Activated naive CD4-positive, alpha-beta T cell treated with anti-CD3 and anti-CD28 coated beads for 36 hours (primary cell): ENCODE measurements at regions not wholly inside any gene's neighbourhood (a gene's known extent, or its start where the extent isn't known, plus 50 kb on each side); places are given as distances from the start of the nearest gene placed in this dataset.
"Not testable (repeated sequence)": the region's sequence is repeated elsewhere in the genome, so short reads cannot be mapped to it uniquely, and the experiment has no call there.

Source experiments
- CTCF ChIA-PET: fragments of 350-600 bp; sonication (Branson Sonifier 250); formaldehyde crosslinking; loops from one replicate; lab custom pipeline; 2021; ENCODE audit warnings: antibody characterized with exemption; lab: Charles Lee
- DNase-seq: peaks from one replicate; pipeline ENCODE4 v3.0.0-alpha.2; 2020
- H3K27ac Mint-ChIP-seq: one replicate; pipeline ENCODE4 v1.8.0; 2021; ENCODE audit warnings: mild to moderate bottlenecking, mixed read lengths
- H3K27me3 Mint-ChIP-seq: one replicate; pipeline ENCODE4 v1.8.0; 2021; ENCODE audit warnings: low read depth, mixed read lengths
- H3K36me3 Mint-ChIP-seq: one replicate; pipeline ENCODE4 v1.8.0; 2021; ENCODE audit warnings: low read depth, mixed read lengths
- H3K4me1 Mint-ChIP-seq: one replicate; pipeline ENCODE4 v1.8.0; 2021; ENCODE audit warnings: low read depth, mixed read lengths
- H3K4me3 Mint-ChIP-seq: one replicate; pipeline ENCODE4 v1.8.0; 2021; ENCODE audit warnings: mild to moderate bottlenecking, moderate library complexity, mixed read lengths
- H3K9me3 Mint-ChIP-seq: one replicate; pipeline ENCODE4 v1.8.0; 2021; ENCODE audit warnings: mixed read lengths
- intact Hi-C: fragments of 100-400 bp; cut with micrococcal nuclease; formaldehyde crosslinking; loops from one replicate; pipeline ENCODE4 v1.15.1; 2023

- H3K27ac Mint-ChIP-seq: no peak overlapping the region
- no peaks in the 10 kb centered on the region for H3K4me1 Mint-ChIP-seq
- no peak overlapping the region for H3K4me3 Mint-ChIP-seq
- no peaks in the 10 kb centered on the region for H3K36me3 Mint-ChIP-seq
- intact Hi-C loops: no loop called here
- CTCF ChIA-PET: no interaction called here
- no peak for DNase-seq
- no peaks in the 10 kb centered on the region for H3K27me3 Mint-ChIP-seq
- peaks cover 11% of the 10 kb centered on the region for H3K9me3 Mint-ChIP-seq
These were observed 1645.1 kb downstream of the REEP3 start for GRCh38 chr10:65166272-65166671.

DNA sequence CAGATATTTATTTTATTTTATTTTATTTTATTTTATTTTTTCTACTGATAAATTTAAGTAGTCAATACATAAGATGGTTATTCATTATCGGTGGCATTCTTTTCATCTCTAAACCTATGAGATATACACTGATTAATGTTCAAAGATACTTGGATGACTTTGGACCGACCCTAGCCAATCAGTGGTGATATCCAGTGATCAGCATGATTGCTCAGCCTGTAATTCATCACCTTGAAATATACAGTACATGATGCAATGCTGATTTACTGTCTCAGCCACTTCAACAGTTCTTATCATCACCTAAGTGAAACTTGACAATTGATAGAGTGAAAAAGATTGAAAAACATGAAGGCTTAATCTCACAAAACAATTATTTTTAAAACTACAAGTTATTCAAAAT is 1651.0 kb downstream of the REEP3 start:
- no peak overlapping the region for H3K27ac Mint-ChIP-seq
- no peaks in the 10 kb centered on the region for H3K4me1 Mint-ChIP-seq
- no peak for DNase-seq
- H3K36me3 Mint-ChIP-seq: no peaks in the 10 kb centered on the region
- peaks cover 11% of the 10 kb centered on the region for H3K9me3 Mint-ChIP-seq
- CTCF ChIA-PET: no interaction called here
- intact Hi-C loops: no loop called here
- no peaks in the 10 kb centered on the region for H3K27me3 Mint-ChIP-seq
- no peak overlapping the region for H3K4me3 Mint-ChIP-seq

- Mint-ChIP-seq H3K4me1 (no peaks in the 10 kb centered on the region), H3K4me3 (no peak overlapping the region), H3K36me3 (no peaks in the 10 kb centered on the region), H3K27ac (no peak overlapping the region), H3K27me3 (no peaks in the 10 kb centered on the region), H3K9me3 (peaks cover 7% of the 10 kb centered on the region)
- no peak for DNase-seq
- intact Hi-C loops: no loop called here
- CTCF ChIA-PET: no interaction called here
These were observed 1655.8 kb downstream of the REEP3 start for GRCh38 chr10:65176994-65177393.

GRCh38 chr10:65183236-65183635 is 1662.0 kb downstream of the REEP3 start:
- intact Hi-C loops: no loop called here
- H3K36me3 Mint-ChIP-seq: no peaks in the 10 kb centered on the region

DNA sequence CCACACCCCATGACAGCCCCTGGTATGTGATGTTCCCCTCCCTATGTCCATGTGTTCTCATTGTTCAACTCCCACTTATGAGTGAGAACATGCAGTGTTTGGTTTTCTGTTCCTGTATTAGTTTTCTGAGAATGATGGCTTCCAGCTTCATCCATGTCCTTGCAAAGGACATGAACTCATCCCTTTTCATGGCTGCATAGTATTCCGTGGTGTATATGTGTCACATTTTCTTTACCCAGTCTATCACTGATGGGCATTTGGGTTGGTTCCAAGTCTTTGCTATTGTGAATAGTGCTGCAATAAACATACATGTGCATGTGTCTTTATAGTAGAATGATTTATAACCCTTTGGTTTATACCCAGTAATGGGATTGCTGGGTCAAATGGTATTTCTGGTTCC is 1665.5 kb downstream of the REEP3 start:
- H3K27ac Mint-ChIP-seq, H3K9me3 Mint-ChIP-seq, H3K4me3 Mint-ChIP-seq, intact Hi-C loops, H3K4me1 Mint-ChIP-seq, DNase-seq, H3K27me3 Mint-ChIP-seq, CTCF ChIA-PET, H3K36me3 Mint-ChIP-seq: not testable (repeated sequence)

More at GRCh38 chr10:65183236-65183635, 1662.0 kb downstream of the REEP3 start:
- Mint-ChIP-seq H3K4me1 (no peaks in the 10 kb centered on the region), H3K4me3 (no peak overlapping the region), H3K27ac (no peak overlapping the region), H3K9me3 (peaks cover 6% of the 10 kb centered on the region), H3K27me3 (no peaks in the 10 kb centered on the region)
- CTCF ChIA-PET: interaction anchor here (0.6 kb wide), 1 partner anchor 306 kb away, joined by 3 read pairs; no protein-coding TSS in a partner anchor
- DNase-seq: no peak

DNA sequence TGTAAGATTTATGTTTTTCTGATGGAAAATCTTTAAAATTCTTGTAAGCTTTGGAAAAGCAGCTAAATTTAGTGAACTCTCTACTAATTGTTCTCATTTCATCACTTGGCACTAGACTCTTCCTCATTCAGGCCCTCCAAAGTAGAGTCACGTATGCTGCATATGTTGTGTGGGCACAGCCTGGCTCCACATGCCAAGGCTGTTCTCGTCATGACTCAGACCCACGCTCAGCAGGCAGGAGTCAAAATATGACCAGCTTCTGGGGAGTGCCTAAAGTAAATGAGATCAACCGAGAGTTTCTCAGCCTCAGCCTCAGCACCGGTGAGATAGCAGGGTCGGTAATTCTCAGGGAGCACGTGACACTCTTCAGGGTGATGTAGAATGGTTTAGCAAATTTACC is 1672.9 kb downstream of the REEP3 start:
- Mint-ChIP-seq H3K27ac (no peak overlapping the region), H3K27me3 (no peaks in the 10 kb centered on the region), H3K36me3 (no peaks in the 10 kb centered on the region), H3K4me1 (no peaks in the 10 kb centered on the region), H3K4me3 (no peak overlapping the region), H3K9me3 (peaks cover 6% of the 10 kb centered on the region)
- CTCF ChIA-PET: no interaction called here
- intact Hi-C loops: no loop called here
- DNase-seq: no peak

DNA sequence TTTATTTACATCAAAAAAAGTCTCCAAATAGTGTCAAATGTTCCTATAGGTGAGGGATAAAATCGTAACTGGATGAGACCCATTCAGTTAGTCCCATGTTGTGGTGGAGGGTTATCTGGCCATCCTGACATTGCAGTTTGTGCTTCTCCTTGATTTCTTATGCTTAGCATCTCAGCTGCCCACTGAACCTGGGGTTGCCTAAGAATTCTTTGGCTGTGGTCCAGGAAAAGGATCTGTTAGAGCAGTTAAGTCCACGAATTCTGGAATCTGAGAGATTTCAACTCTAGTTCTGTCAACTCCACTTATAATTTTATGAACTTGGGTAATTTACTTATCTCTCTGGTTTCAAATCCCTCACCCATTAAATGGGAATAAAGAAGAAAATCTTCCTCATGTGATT is 1673.4 kb downstream of the REEP3 start:
- Mint-ChIP-seq H3K4me3 (no peak overlapping the region), H3K27me3 (no peaks in the 10 kb centered on the region)

GRCh38 chr10:65196111-65196510 is 1674.9 kb downstream of the REEP3 start:
- H3K9me3 Mint-ChIP-seq: peaks cover 6% of the 10 kb centered on the region
- intact Hi-C loops: no loop called here
- H3K27me3 Mint-ChIP-seq: no peaks in the 10 kb centered on the region
- no peaks in the 10 kb centered on the region for H3K4me1 Mint-ChIP-seq
- no peaks in the 10 kb centered on the region for H3K36me3 Mint-ChIP-seq
- DNase-seq: no peak
- no peak overlapping the region for H3K4me3 Mint-ChIP-seq
- CTCF ChIA-PET: no interaction called here
- no peak overlapping the region for H3K27ac Mint-ChIP-seq

More for the DNA sequence above, 1673.4 kb downstream of the REEP3 start:
- no peak for DNase-seq
- CTCF ChIA-PET: no interaction called here
- intact Hi-C loops: no loop called here
- no peaks in the 10 kb centered on the region for H3K4me1 Mint-ChIP-seq
- H3K27ac Mint-ChIP-seq: no peak overlapping the region
- peaks cover 6% of the 10 kb centered on the region for H3K9me3 Mint-ChIP-seq
- H3K36me3 Mint-ChIP-seq: no peaks in the 10 kb centered on the region

DNA sequence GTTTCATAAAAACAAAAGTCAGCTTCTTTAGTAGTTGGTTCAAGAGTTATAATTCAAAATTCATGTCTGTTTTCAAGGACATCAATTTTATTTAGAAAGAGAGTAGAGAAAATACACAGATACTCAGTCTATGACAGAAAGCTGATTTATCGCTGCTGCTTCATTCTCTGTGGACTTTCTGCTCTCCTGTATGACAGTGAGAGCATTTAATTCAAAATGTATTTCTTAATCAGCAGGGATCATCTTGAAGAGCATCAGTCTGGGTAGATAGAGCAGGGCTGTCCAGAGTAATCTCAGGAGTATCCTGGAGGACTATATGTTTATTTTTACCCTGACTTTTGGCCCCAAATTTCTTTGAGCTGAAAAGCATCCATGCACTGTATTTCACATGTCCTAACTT is 1676.7 kb downstream of the REEP3 start:
- H3K36me3 Mint-ChIP-seq: no peaks in the 10 kb centered on the region
- H3K9me3 Mint-ChIP-seq: peaks cover 6% of the 10 kb centered on the region
- intact Hi-C loops: no loop called here
- H3K27me3 Mint-ChIP-seq: no peaks in the 10 kb centered on the region
- CTCF ChIA-PET: no interaction called here
- no peak overlapping the region for H3K4me3 Mint-ChIP-seq
- H3K27ac Mint-ChIP-seq: no peak overlapping the region
- no peak for DNase-seq
- no peaks in the 10 kb centered on the region for H3K4me1 Mint-ChIP-seq

GRCh38 chr10:65201491-65201890 is 1680.3 kb downstream of the REEP3 start:
- Mint-ChIP-seq H3K27me3 (no peaks in the 10 kb centered on the region), H3K9me3 (peaks cover 3% of the 10 kb centered on the region), H3K4me3 (no peak overlapping the region), H3K36me3 (no peaks in the 10 kb centered on the region), H3K27ac (no peak overlapping the region), H3K4me1 (no peaks in the 10 kb centered on the region)
- no peak for DNase-seq
- intact Hi-C loops: no loop called here
- CTCF ChIA-PET: no interaction called here

DNA sequence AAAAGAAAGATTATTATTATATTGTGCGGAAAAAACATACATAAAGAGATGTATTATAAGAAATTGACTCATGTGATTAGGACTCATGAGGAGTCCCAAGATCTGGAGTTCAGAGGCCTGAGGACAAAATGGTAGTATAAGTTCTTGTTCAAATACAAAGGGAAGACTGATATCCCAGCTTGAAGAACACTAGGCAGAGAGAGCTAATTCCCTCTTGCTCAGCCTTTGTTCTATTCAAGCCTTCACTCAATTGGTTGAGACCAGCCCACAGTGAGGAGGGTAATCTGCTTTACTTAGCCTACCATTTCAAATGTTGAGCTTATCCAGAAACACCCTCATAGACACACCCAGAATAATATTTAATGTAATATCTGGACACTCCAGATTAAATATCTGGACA is 1683.8 kb downstream of the REEP3 start:
- peaks cover 1% of the 10 kb centered on the region for H3K9me3 Mint-ChIP-seq
- CTCF ChIA-PET: interaction anchor here (0.6 kb wide), 1 partner anchor 13 kb away, joined by 6 read pairs; no protein-coding TSS in a partner anchor
- H3K4me3 Mint-ChIP-seq: no peak overlapping the region
- H3K27ac Mint-ChIP-seq: no peak overlapping the region
- H3K27me3 Mint-ChIP-seq: no peaks in the 10 kb centered on the region
- no peaks in the 10 kb centered on the region for H3K4me1 Mint-ChIP-seq
- DNase-seq: no peak
- intact Hi-C loops: no loop called here
- H3K36me3 Mint-ChIP-seq: no peaks in the 10 kb centered on the region

DNA sequence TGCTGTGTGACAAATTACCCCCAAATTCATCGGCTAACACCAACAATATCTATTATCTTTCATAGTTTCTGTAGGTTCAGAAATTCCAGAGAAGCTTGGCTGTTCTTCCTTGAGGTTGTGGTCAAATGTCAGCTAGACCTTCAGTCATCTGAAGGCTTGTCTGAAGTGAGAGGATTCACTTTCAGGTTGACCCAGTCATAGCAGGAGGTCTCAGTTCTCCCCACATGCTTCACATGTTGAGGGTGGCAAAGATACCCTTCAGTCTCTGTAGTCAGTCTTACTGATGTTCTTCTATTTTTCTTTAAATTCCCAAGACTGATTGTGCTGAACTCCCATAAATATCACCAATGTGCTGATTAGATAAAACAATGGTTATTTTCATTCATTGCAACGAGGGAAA is 1692.0 kb downstream of the REEP3 start:
- no peaks in the 10 kb centered on the region for H3K36me3 Mint-ChIP-seq
- no peaks in the 10 kb centered on the region for H3K4me1 Mint-ChIP-seq
- H3K27me3 Mint-ChIP-seq: no peaks in the 10 kb centered on the region
- intact Hi-C loops: no loop called here
- no peak overlapping the region for H3K4me3 Mint-ChIP-seq
- H3K27ac Mint-ChIP-seq: no peak overlapping the region
- no peak for DNase-seq
- CTCF ChIA-PET: no interaction called here
- H3K9me3 Mint-ChIP-seq: peaks cover 1% of the 10 kb centered on the region

DNA sequence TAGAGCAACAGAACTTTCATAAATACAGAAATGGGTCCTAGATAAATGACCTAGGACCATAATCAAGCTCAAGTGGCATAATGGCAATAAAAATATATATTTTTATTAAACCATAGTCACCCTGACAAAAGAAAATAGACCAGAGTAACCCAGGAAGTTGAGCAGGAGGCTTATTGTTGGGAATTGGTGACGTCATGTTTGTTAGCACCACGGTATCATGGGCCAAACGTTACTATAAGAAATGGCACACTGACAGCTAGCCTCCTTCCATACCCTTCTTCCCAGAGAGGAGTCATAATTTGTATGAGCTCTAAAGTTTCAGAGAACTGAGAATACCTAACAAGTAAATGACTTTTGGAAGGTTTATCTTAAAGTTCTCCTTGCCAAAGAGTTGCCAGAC is 1698.2 kb downstream of the REEP3 start:
- no peaks in the 10 kb centered on the region for H3K4me1 Mint-ChIP-seq
- no peak overlapping the region for H3K27ac Mint-ChIP-seq
- CTCF ChIA-PET: no interaction called here
- H3K4me3 Mint-ChIP-seq: no peak overlapping the region
- H3K36me3 Mint-ChIP-seq: no peaks in the 10 kb centered on the region
- intact Hi-C loops: no loop called here
- H3K9me3 Mint-ChIP-seq: peaks cover 2% of the 10 kb centered on the region
- DNase-seq: no peak
- no peaks in the 10 kb centered on the region for H3K27me3 Mint-ChIP-seq

DNA sequence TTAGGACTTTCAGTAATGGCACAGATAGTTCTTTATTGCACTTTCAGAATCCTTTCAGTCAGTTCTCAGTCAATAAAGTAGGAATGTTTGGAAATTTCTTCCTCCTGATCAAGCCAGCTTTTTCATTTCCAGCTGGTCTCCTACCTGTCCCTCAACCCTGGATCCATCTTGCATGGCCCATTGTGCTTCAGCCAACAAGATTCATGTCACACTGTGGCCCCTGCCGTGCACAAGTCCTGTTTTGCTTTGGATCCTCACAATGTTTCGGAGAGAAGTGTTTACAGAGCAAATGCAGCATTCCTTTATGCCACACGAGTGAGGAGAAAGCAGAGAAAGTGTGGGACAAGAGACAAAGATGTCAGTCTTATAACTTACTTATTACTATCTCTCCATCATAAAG is 1694.7 kb upstream of the LRRTM3 start:
- Mint-ChIP-seq H3K27ac (no peak overlapping the region), H3K4me3 (no peak overlapping the region), H3K36me3 (no peaks in the 10 kb centered on the region), H3K4me1 (no peaks in the 10 kb centered on the region), H3K27me3 (no peaks in the 10 kb centered on the region), H3K9me3 (peaks cover 7% of the 10 kb centered on the region)
- DNase-seq: no peak
- intact Hi-C loops: no loop called here
- CTCF ChIA-PET: interaction anchor here (0.6 kb wide), 1 partner anchor 209 kb away, joined by 4 read pairs; no protein-coding TSS in a partner anchor
